ENCODE measurements at regions not wholly inside any gene's neighbourhood (a gene's known extent, or its start where the extent isn't known, plus 50 kb on each side); places are given as distances from the start of the nearest gene placed in this dataset.

DNA sequence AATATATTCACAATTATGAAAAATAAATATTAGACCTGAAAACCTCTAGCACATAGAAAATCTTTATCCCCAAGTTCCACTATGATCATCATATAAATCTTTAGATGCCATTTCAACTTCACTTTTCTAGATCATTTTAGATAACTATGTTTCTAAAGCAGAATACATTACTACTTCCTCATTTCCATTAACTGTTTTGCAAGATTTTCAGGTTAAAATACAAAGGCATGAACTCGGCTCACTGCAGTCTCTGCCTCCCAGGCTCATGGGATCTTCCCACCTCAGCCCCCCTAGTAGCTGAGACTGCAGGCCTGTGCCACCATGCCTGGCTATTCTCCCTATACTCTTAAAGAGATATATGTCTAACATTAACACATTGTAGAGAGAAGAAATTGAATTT is 1365.9 kb upstream of the AGA start:
- no peak for DNase-seq (ENCODE audit: low spot score)

GRCh38 chr4:178809921-178810320 is 1367.7 kb upstream of the AGA start:
- DNase-seq (ENCODE audit: low spot score) = no peak

DNA sequence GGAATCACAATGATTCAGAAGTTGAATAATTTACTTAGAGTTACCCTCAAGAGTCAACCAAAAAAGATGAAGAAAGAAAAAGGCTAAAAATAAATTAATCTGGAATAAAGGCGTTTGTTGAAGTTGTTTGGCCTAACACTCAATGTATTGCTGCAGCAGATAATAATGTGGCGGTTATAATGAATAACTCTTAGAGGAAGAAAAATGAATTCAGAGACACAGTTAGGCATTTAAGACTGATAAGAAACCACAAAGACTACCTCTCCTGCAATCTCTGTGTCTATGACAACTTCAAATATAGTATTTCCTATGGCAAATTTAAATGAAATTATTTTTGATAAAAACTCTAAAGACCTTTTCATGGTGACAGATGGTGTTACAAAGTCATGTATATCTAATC is 1369.1 kb upstream of the AGA start:
- DNase-seq (ENCODE audit: low spot score) = no peak

GRCh38 chr4:178812866-178813265 is 1370.6 kb upstream of the AGA start:
- DNase-seq (ENCODE audit: low spot score) = no peak

DNA sequence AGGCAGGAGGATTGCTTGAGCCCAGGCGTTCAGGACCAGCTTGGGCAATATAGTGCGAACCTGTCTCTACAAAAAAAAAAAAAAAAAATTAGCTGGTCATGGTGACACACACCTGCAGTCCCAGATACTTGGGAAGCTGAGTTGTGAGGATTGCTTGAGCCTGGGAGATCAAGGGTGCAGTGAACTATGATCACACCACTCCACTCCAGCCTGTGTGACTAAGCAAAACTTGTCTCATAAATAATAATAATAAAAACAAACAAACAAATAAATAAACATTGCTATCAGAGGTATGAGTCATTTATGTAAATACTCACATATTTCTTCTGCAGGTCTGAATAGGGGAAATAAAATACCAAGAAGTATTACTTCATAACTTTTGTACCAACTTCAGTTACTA is 1372.7 kb upstream of the AGA start:
- DNase-seq (ENCODE audit: low spot score) = no peak

DNA sequence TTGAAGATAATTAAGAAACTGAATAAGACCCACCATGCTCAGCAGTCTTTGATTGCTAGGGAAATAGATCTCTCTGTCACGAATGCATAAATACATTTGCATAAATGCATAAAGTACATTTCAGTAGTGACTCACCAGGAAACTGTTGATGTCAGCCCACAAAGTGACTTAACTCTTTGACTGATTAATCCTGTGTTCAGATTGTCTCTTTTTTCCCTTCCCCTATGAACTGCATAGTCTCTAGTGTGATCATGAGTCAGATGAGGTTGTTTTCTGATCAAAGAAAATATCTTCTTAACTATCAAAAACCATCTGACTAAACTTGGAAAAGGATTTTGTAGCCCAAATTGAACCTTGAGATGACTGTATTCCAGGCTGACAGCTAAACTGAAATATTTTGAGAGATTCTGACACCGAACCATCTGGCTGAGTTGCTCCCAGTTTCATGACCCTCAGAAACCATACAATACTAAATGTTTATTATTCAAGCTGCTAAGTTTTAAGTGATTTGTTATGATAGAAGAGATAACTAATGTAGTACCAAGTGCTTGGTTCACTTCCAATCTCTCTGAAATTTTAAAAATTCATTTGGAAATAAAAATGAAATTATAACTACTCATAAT is 1381.5 kb upstream of the AGA start:
- no peak for DNase-seq (ENCODE audit: low spot score)

DNA sequence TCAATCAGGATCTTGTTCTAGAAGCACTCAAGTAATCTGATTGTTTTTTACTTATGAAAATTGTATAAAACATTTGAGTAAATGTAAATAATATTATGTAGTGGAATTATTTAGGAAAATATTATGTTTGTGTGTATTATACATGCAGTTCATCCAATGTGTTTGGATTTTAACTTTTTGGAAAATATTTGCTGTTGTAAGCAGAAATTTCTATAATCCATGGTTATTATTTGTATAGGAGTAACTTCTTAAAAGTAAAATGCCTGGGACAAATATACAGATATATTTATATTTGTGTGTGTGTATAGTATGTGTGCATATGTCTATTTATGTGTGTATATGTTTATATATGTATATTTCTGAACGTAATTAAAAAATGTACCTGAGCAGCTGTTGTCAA is 1394.6 kb upstream of the AGA start:
- DNase-seq (ENCODE audit: low spot score) = no peak

- no peak for DNase-seq (ENCODE audit: low spot score)
These were observed 1396.5 kb upstream of the AGA start for GRCh38 chr4:178838776-178839175.

DNA sequence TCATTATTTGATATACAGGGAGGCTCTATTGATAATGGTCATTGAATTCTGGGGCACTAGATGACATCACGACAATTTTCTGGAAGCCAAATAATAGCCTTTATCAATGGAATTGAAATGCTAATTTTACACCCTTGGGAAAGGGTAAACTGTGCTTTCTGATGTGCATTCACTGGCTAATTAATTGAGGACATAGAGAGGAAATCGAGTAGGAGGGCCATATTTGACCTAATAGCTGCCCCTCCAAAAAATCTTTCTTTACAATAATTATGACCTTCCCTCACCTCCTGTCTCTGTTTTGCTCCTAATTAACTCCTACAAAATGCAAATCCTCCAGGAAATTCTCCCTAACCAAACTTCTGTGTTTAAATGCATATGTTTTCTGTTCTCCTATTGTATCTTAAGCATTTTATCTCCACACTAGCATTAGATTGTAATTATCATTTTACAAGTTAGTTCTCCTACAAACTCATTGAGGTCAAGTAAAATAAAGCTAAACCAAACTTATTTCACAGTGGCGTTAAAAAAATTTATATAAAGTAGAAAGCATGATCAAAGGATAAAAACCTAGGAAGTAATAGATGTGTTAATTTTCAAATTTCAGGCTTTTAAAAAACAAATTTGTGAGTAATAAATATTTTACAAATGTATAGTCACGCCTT is 1414.0 kb upstream of the AGA start:
- DNase-seq (ENCODE audit: low spot score) = no peak

DNA sequence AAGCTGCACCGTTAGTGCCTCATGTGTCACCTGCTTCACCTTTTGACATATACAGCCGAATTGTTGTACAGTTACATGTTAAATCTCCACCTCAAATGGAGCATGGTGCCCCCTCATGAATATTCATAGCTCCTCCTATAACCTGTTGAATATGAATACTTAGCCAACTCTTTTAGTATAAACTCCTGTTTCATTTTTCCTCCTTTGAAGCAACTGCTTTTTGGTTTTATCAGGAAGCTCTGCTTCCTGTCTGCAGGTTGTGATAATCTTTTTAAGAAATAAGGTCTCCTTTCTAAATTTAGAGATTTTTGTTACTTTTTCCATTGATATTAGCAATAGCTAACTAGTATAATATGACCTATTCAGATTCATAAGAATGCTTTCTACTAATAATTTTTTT is 1429.2 kb upstream of the AGA start:
- no peak for DNase-seq (ENCODE audit: low spot score)

DNA sequence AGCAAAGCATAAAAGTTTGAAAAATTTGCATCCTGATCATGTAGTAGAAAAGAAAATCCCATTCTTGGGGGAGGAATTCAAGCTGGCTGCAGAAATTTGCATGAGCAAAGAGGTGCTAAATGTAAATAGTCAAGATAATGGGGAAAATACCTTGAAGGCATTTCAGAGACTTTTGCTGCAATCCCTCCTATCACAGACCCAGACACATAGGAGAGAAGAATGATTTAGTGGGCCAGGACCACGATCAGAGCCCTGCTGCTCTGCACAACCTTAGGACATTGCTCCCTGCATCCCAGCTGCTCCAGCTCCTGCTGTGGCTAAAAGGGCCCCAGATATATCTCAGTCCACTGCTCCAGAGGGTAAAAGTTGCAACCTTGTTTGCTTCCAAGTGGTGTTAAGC is 1439.7 kb upstream of the AGA start:
- DNase-seq (ENCODE audit: low spot score) = no peak

DNA sequence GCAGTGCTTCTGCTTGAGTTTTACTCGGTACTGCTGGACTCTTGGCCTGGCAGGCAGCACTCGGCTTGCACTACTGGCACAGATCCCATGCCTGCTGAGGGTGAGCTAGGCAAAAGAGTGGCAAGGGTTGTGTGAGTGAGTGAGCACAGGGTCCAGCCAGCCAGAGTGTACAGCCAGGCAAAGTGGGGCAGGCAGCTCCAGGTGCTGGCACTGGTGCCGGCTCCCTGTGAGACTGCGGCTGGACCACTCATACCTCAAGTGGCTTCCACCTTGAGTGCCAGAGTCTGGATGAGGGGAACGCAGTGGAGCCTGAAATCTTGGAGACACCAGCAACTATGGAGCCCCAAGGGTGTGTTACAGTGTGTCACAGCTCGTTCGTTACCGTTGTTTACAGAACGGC is 1451.9 kb upstream of the AGA start:
- DNase-seq (ENCODE audit: low spot score) = no peak

GRCh38 chr4:178899084-178899483 is 1456.8 kb upstream of the AGA start:
- DNase-seq (ENCODE audit: low spot score) = no peak

DNA sequence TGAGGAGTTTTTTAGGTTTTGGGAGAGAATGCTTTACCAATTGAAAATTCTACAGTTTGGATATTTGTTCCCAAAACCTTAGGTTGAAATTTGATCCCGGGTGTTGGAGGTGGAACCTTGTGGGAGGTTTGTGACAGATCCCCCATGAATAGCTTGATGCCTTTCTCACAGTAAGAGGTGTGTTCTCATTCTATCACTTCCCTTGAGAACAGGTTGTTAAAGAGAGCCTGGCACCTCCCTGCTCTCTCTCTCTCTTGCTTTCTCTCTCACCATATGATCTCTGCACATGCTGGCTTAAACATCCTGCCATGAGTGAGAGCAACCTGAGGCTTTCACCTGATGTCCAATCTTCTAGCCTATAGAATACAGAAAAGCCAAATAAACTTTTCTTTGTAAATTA is 1475.5 kb upstream of the AGA start:
- no peak for DNase-seq (ENCODE audit: low spot score)

- no peak for DNase-seq (ENCODE audit: low spot score)
These were observed 1494.9 kb upstream of the AGA start for GRCh38 chr4:178937130-178937529.

DNA sequence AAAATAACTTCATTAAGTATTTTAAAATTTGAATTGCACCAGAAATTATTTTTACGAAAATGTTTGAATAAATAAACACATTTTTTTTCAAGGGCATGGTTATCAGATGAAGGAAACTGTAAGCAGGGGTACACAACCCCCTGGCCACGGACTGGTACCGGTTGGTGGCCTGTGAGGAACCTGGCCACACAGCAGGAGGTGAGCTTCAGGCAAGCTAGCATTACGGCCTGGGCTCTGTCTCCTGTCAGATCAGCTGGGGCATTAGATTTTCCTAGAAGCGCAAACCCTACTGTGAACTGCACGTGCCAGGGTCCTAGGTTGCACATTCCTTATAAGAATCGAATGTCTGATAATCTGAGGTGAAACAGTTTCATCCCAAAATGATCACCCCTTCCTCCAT is 1499.7 kb upstream of the AGA start:
- DNase-seq (ENCODE audit: low spot score) = no peak

- DNase-seq (ENCODE audit: low spot score) = no peak
These were observed 1511.3 kb upstream of the AGA start for GRCh38 chr4:178953447-178954120.

DNA sequence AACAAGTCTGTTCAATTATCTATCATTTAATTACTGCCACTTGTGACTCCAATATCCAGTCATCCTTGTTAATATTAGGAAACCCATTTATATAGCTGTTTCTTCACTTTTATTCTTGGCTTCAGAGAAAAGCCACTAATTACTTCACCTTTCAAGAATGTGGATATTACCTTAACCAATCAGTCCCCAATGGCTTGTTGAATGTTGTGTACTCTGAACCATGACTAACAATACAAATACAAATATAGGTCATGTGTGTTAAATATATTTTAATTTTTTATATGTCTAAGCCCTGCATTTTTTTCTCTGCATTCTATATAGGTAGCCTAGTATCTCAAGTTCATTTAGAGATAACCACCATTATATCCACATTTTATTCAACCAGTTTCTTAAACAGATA is 1513.4 kb upstream of the AGA start:
- no peak for DNase-seq (ENCODE audit: low spot score)

DNA sequence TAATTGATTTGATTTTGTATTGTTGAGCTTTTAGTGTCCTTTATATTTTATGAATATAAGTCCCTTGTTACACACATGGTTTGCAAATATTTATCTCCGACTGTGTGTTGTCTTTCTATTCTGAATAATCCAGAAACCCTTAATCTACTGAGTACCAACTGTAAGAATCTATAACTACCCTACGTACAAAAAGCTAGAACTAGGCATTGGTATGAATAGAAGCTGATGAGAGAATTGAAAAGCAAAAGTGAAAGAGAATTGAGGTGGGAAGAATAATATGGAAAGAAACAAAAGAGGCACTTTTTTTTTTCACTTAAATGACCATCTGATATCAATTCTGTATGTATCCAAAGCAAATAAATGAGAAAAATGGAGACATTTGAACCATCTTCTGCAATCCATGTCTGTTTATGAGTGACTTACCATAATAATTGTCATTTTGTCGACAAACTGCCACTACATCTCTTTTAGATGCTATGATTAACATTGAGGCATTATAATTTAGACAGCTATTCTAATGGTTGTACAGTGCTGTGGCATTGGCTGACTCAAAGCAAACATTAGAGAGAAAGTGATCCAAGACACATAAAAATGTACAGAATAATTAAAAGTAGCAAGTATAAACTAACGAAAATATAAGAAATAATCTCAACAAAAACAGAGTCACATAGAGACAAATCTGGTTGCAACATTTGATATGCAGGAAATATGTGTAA is 1516.6 kb upstream of the AGA start:
- no peak for DNase-seq (ENCODE audit: low spot score)

- DNase-seq (ENCODE audit: low spot score) = no peak
These were observed 1521.3 kb upstream of the AGA start for GRCh38 chr4:178963446-178964045.

DNA sequence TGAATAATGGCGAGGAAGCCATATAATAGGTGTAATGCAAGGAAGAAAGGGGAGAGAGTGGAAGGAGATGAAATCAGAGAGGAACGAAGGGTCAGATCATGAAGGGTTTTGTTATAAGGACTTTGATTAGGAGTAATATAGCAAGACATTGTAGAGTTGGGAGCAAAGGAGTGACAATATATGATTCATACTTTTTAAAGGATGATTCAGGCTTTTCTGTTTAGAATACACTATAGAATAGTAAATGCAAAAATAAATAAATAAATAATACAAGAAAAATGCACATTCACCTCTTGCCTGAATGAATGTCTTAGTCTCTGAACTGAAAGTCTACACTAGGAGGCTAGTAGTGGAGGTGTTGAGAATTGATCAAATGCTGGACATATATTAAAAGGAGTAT is 1524.4 kb upstream of the AGA start:
- no peak for DNase-seq (ENCODE audit: low spot score)

DNA sequence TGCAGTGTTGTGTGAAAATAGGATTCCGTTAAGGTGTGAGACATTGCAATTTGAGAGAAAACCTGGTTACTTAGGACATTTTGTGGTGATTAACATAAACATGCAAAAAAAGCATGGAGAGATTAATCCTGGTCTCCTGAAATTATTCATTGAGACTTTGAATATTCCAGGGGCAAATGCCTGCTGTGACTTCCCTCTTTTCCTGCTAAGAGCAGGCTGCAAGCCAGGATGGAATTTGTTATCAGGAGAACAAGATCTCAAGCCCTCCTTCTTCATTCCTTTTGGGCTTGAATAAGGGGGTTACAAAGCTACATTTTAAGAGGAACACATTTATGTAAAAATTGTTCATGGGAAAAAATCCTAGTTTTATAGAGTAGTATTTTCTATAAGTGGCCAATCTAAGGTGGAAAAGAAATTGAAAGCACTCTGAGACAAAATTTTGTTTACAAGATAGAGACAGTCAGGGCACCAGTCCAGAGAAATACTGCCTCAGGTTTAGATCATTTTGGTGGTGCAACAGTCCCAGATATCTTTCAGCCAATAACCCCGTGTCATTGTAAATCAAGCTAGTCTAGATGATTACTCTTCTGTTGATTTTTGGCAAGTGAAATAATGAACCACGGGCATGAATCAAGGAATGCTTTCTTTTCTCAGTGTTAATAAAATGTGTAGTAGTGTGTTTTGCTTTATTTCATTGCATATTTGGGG is 1528.3 kb upstream of the AGA start:
- no peak for DNase-seq (ENCODE audit: low spot score)

Measured in kidney capillary endothelial cell (primary cell).